ENCODE measurements at regions not wholly inside any gene's neighbourhood (a gene's known extent, or its start where the extent isn't known, plus 50 kb on each side); places are given as distances from the start of the nearest gene placed in this dataset.

GRCh38 chr5:159788835-159789331, 127.4 kb upstream of the ADRA1B start:
- Histone ChIP-seq H2AFZ (ENCODE audit: low read depth, low read length) (no peak overlapping the region), H3K9me3 (replicated peaks; ENCODE audit: control insufficient read depth, insufficient read depth, low read depth, low read length) (no peaks in the 10 kb centered on the region), H3K27me3 (ENCODE audit: control insufficient read depth in 2 of 2, insufficient read depth in 2 of 2, low read length in 2 of 2) (peaks cover 0 to 11% of the 10 kb centered on the region in 2 experiments; a peak in 2 of 5 replicates), H3K9me1 (ENCODE audit: control insufficient read depth, insufficient read depth, low read length) (no peaks in the 10 kb centered on the region), H3K27ac (ENCODE audit: extremely low read depth, low read depth, low read length) (no peak overlapping the region), H4K20me1 (replicated peaks; ENCODE audit: control insufficient read depth, insufficient read depth, low read length) (no peaks in the 10 kb centered on the region), H3K36me3 (ENCODE audit: control insufficient read depth, insufficient read depth, low read length) (no peaks in the 10 kb centered on the region), H3K9ac (ENCODE audit: insufficient read depth in 1 of 2, low read depth in 2 of 2, low read length in 2 of 2) (no peak overlapping the region), H3K4me3 (no peak overlapping the region), H3K4me1 (replicated peaks in 1 of 2; ENCODE audit: control insufficient read depth in 2 of 2, insufficient read depth in 2 of 2, low read length in 2 of 2) (no peaks in the 10 kb centered on the region; a peak in 1 of 5 replicates), H3K79me2 (ENCODE audit: control insufficient read depth, insufficient read depth, low read length) (no peaks in the 10 kb centered on the region), H3K4me2 (ENCODE audit: insufficient read depth, low read length) (no peak overlapping the region)
- ATAC-seq (no peak), DNase-seq (ENCODE audit: extremely low read depth in 1 of 4, low spot score in 3 of 4) (no peak), FAIRE-seq (no peak)
- BruUV-seq (replicated peaks): no TSS peak
- POLR2A ChIA-PET: no interaction called here
- WGBS (ENCODE audit: insufficient coverage, low coverage, missing lambda C conversion rate): 0% methylated on average over 5 of the region's 5 CpGs
- CTCF ChIA-PET (ENCODE audit: low intra/inter-chr PET ratio): no interaction called here
- in situ Hi-C loops (cut with MboI) (no loop called here), intact Hi-C loops (cut with micrococcal nuclease) (no loop called here)
- TF ChIP-seq SMAD4 (CRISPR knock-in tag; conservative IDR thresholded peaks at IDR 0.05) (no peak), NEUROD1 (IDR thresholded peaks at IDR 0.05; ENCODE audit: borderline replicate concordance, low read depth, low read length, partially characterized antibody) (no peak), ZBTB11 (CRISPR knock-in tag; IDR thresholded peaks at IDR 0.05) (no peak), TFAM (CRISPR knock-in tag; conservative IDR thresholded peaks at IDR 0.05) (no peak), XRCC4 (IDR thresholded peaks at IDR 0.05; ENCODE audit: extremely low read depth, insufficient read depth, insufficient read length) (no peak), ZNF224 (CRISPR knock-in tag; IDR thresholded peaks at IDR 0.05) (no peak), ZNF282 (CRISPR knock-in tag; IDR thresholded peaks at IDR 0.05) (no peak), ZNF449 (CRISPR knock-in tag; IDR thresholded peaks at IDR 0.05) (no peak), YY1 (IDR thresholded peaks at IDR 0.05; ENCODE audit: borderline replicate concordance in 1 of 3, control insufficient read depth in 1 of 3, extremely low read depth in 1 of 3, insufficient read depth in 3 of 3, insufficient read length in 1 of 3, insufficient replicate concordance in 2 of 3, low read depth in 1 of 3, low read length in 2 of 3) (no peak), ZNF76 (CRISPR knock-in tag; IDR thresholded peaks at IDR 0.05; ENCODE audit: borderline replicate concordance) (no peak), HMGN3 (IDR thresholded peaks at IDR 0.05; ENCODE audit: borderline replicate concordance, extremely low read depth, insufficient read length, low read depth, low read length) (no peak), BRF1 (IDR thresholded peaks at IDR 0.05; ENCODE audit: borderline replicate concordance, extremely low read depth, insufficient read length) (no peak), MCM7 (IDR thresholded peaks at IDR 0.05) (no peak), ATF4 (CRISPR knock-in tag; IDR thresholded peaks at IDR 0.05) (no peak), KAT7 (CRISPR knock-in tag; IDR thresholded peaks at IDR 0.05; ENCODE audit: borderline replicate concordance) (no peak), KDM1A (IDR thresholded peaks at IDR 0.05) (no peak)
